ENCODE measurements at regions not wholly inside any gene's neighbourhood (a gene's known extent, or its start where the extent isn't known, plus 50 kb on each side); places are given as distances from the start of the nearest gene placed in this dataset.

- Histone ChIP-seq H3K14ac (ENCODE audit: insufficient read length) (no peak overlapping the region), H2BK20ac (ENCODE audit: low read length) (no peak overlapping the region), H3K4me2 (ENCODE audit: insufficient read depth in 1 of 2, low read depth in 2 of 2, low read length in 2 of 2) (no peak overlapping the region), H3K18ac (ENCODE audit: extremely low read depth, low read length) (no peak overlapping the region), H4K5ac (ENCODE audit: insufficient read length, low read depth, low read length) (no peak overlapping the region), H3K23ac (ENCODE audit: insufficient read length) (no peak overlapping the region), H4K20me1 (replicated peaks in 1 of 2; ENCODE audit: control insufficient read depth in 1 of 2, insufficient read depth in 2 of 2, low read length in 2 of 2) (no peaks in the 10 kb centered on the region), H3K9ac (replicated peaks in 1 of 4; ENCODE audit: extremely low read depth in 1 of 4, low read depth in 3 of 4, low read length in 3 of 4) (no peak overlapping the region), H2BK15ac (ENCODE audit: low read length) (no peak overlapping the region), H3K27me3 (replicated peaks in 1 of 4; ENCODE audit: control insufficient read depth in 3 of 4, extremely low read depth in 1 of 4, insufficient read depth in 3 of 4, low read length in 3 of 4) (no peaks in the 10 kb centered on the region), H3K4me1 (replicated peaks in 1 of 4; ENCODE audit: control insufficient read depth in 3 of 4, insufficient read depth in 4 of 4, low read length in 3 of 4) (no peaks in the 10 kb centered on the region; a peak in 2 of 7 replicates), H3K4me3 (ENCODE audit: extremely low read depth in 1 of 4, insufficient read depth in 2 of 4, low read depth in 3 of 4, low read length in 4 of 4) (no peak overlapping the region), H3K4ac (replicated peaks; ENCODE audit: insufficient read length, low read depth, low read length) (no peak overlapping the region), H2AK5ac (ENCODE audit: low read depth, low read length) (no peak overlapping the region), H3K79me1 (ENCODE audit: low read depth, low read length) (no peaks in the 10 kb centered on the region), H3K79me2 (ENCODE audit: control insufficient read depth in 1 of 2, insufficient read depth in 2 of 2, low read length in 2 of 2) (no peaks in the 10 kb centered on the region), H2BK12ac (ENCODE audit: low read depth, low read length) (no peak overlapping the region), H3K56ac (replicated peaks; ENCODE audit: insufficient read length, low read depth, low read length) (no peak overlapping the region), H4K8ac (ENCODE audit: extremely low read depth, insufficient read depth, low read length) (no peak overlapping the region), H3K36me3 (ENCODE audit: control insufficient read depth in 2 of 4, insufficient read depth in 4 of 4, low read length in 3 of 4) (no peaks in the 10 kb centered on the region), H3K9me3 (ENCODE audit: insufficient read depth in 2 of 2, low read depth in 1 of 2, low read length in 1 of 2) (no peaks in the 10 kb centered on the region), H2BK5ac (ENCODE audit: low read depth, low read length) (no peak overlapping the region), H3K27ac (ENCODE audit: low read depth, low read length) (no peak overlapping the region), H4K91ac (replicated peaks; ENCODE audit: insufficient read length, low read length) (no peak overlapping the region), H3K23me2 (ENCODE audit: low read depth, low read length) (no peaks in the 10 kb centered on the region), H2AFZ (ENCODE audit: low read length) (no peak overlapping the region), H2BK120ac (replicated peaks; ENCODE audit: low read depth, low read length) (no peak overlapping the region)
- POLR2A ChIA-PET (ENCODE audit: partially characterized antibody) = no interaction called here
- FAIRE-seq (no peak), DNase-seq (ENCODE audit: low read depth in 1 of 2, low spot score in 2 of 2) (no peak)
- CTCF ChIA-PET (ENCODE audit: partially characterized antibody) = no interaction called here
- TF ChIP-seq FOSL1 (IDR thresholded peaks at IDR 0.05; ENCODE audit: insufficient read depth, low read depth, low read length) (no peak), KDM1A (IDR thresholded peaks at IDR 0.05; ENCODE audit: borderline replicate concordance, low read length) (no peak), POLR2AphosphoS5 (IDR thresholded peaks at IDR 0.05; ENCODE audit: low read depth, low read length) (no peak), SIX5 (IDR thresholded peaks at IDR 0.05; ENCODE audit: low read depth, low read length) (no peak), RXRA (IDR thresholded peaks at IDR 0.05; ENCODE audit: insufficient read depth, low read depth, low read length) (no peak), SRF (IDR thresholded peaks at IDR 0.05; ENCODE audit: low read depth, low read length) (no peak), PHF8 (conservative IDR thresholded peaks at IDR 0.05; ENCODE audit: low read depth, low read length) (no peak), MAFK (IDR thresholded peaks at IDR 0.05; ENCODE audit: low read depth, low read length) (no peak)
- 91% methylated on average over 1 of the region's 1 CpG; no CpG with 5 or more reads in 1 of the 2 experiments for WGBS, 2 experiments (ENCODE audit: extremely low coverage in 1 of 2, insufficient coverage in 1 of 2, insufficient read length in 1 of 2, insufficient replicate concordance in 2 of 2, low coverage in 1 of 2, low lambda C conversion rate in 2 of 2, missing lambda C conversion rate in 1 of 2)
Measured at GRCh38 chr13:67410645-67411044, 180.5 kb upstream of the PCDH9 start.

Data from H1 (cell line).